ENCODE measurements at regions not wholly inside any gene's neighbourhood (a gene's known extent, or its start where the extent isn't known, plus 50 kb on each side); places are given as distances from the start of the nearest gene placed in this dataset.

GRCh38 chr18:44450226-44450625, 230.5 kb upstream of the SETBP1 start:
- ChIA-PET POLR2A (no interaction called here), CTCF (no interaction called here)
- H3K36me3 Mint-ChIP-seq, result 0 out of 2 replicates have a peak, but pooled peaks cover 5% of the 10 kb centered on the region
- H3K4me1 Mint-ChIP-seq, result no peaks in the 10 kb centered on the region
- no peak overlapping the region for H3K4me3 Mint-ChIP-seq
- DNase-seq (ENCODE audit: low spot score), result no peak
- no peaks in the 10 kb centered on the region; the same call in 1 of the 2 replicates for H3K27me3 Mint-ChIP-seq (ENCODE audit: low read depth)
- H3K27ac Mint-ChIP-seq, result no peak overlapping the region
- TF ChIP-seq HMGXB4 (CRISPR knock-in tag; IDR thresholded peaks at IDR 0.05) (no peak), NR1H2 (CRISPR knock-in tag; IDR thresholded peaks at IDR 0.05) (no peak), ETV6 (CRISPR knock-in tag; IDR thresholded peaks at IDR 0.05) (no peak), E2F4 (CRISPR knock-in tag; IDR thresholded peaks at IDR 0.05; ENCODE audit: borderline replicate concordance, low read depth) (no peak), NR3C1 (CRISPR knock-in tag; conservative IDR thresholded peaks at IDR 0.05; ENCODE audit: low read depth) (no peak), CBFB (CRISPR knock-in tag; IDR thresholded peaks at IDR 0.05; ENCODE audit: low read depth) (no peak), TP53 (CRISPR knock-in tag; IDR thresholded peaks at IDR 0.05) (no peak)
- no peak for ATAC-seq
- 0 out of 2 replicates have a peak, but pooled peaks cover 5% of the 10 kb centered on the region for H3K9me3 Mint-ChIP-seq

GRCh38 chr18:44452346-44452745, 228.3 kb upstream of the SETBP1 start:
- no peak overlapping the region for H3K4me3 Mint-ChIP-seq

GRCh38 chr18:44453505-44453904, 227.2 kb upstream of the SETBP1 start:
- ChIA-PET CTCF (no interaction called here), POLR2A (no interaction called here)
- DNase-seq (ENCODE audit: low spot score), result no peak
- Mint-ChIP-seq H3K4me1 (no peaks in the 10 kb centered on the region), H3K36me3 (no peaks in the 10 kb centered on the region), H3K27ac (no peak overlapping the region), H3K27me3 (ENCODE audit: low read depth) (no peaks in the 10 kb centered on the region; the same call in none of the 2 replicates), H3K4me3 (no peak overlapping the region), H3K9me3 (no peaks in the 10 kb centered on the region)
- no peak for ATAC-seq
- TF ChIP-seq SOX15 (CRISPR knock-in tag; IDR thresholded peaks at IDR 0.05), result no peak
- no peak for TF ChIP-seq OVOL2 (CRISPR knock-in tag; IDR thresholded peaks at IDR 0.05; ENCODE audit: borderline replicate concordance)
- no peak for TF ChIP-seq TCF7 (CRISPR knock-in tag; IDR thresholded peaks at IDR 0.05; ENCODE audit: low read depth)
- TF ChIP-seq E2F4 (CRISPR knock-in tag; IDR thresholded peaks at IDR 0.05; ENCODE audit: borderline replicate concordance, low read depth), result no peak
- TF ChIP-seq KAT7 (CRISPR knock-in tag; IDR thresholded peaks at IDR 0.05; ENCODE audit: borderline replicate concordance), result no peak
- no peak for TF ChIP-seq GTF2I (CRISPR knock-in tag; conservative IDR thresholded peaks at IDR 0.05)
- TF ChIP-seq ETV6 (CRISPR knock-in tag; IDR thresholded peaks at IDR 0.05), result no peak
- no peak for TF ChIP-seq AFF4 (CRISPR knock-in tag; IDR thresholded peaks at IDR 0.05; ENCODE audit: borderline replicate concordance)
- no peak for TF ChIP-seq ZNF671 (CRISPR knock-in tag; IDR thresholded peaks at IDR 0.05)
- TF ChIP-seq ATF3 (CRISPR knock-in tag; conservative IDR thresholded peaks at IDR 0.05), result no peak
- no peak for TF ChIP-seq TP53 (CRISPR knock-in tag; IDR thresholded peaks at IDR 0.05)
- no peak for TF ChIP-seq PRRX2 (CRISPR knock-in tag; IDR thresholded peaks at IDR 0.05)
- no peak for TF ChIP-seq ZNF121 (CRISPR knock-in tag; IDR thresholded peaks at IDR 0.05)
- TF ChIP-seq TEAD4 (CRISPR knock-in tag; IDR thresholded peaks at IDR 0.05), result no peak
- no peak for TF ChIP-seq IRF1 (CRISPR knock-in tag; IDR thresholded peaks at IDR 0.05)
- no peak for TF ChIP-seq CREB1 (CRISPR knock-in tag; IDR thresholded peaks at IDR 0.05)
- no peak for TF ChIP-seq HMGXB4 (CRISPR knock-in tag; IDR thresholded peaks at IDR 0.05)
- no peak for TF ChIP-seq NR2C2 (CRISPR knock-in tag; IDR thresholded peaks at IDR 0.05)

More at GRCh38 chr18:44452346-44452745, 228.3 kb upstream of the SETBP1 start:
- DNase-seq (ENCODE audit: low spot score) (no peak), ATAC-seq (no peak)
- Mint-ChIP-seq H3K4me1 (no peaks in the 10 kb centered on the region), H3K36me3 (no peaks in the 10 kb centered on the region), H3K27me3 (ENCODE audit: low read depth) (no peaks in the 10 kb centered on the region; the same call in 1 of the 2 replicates), H3K27ac (no peak overlapping the region), H3K9me3 (no peaks in the 10 kb centered on the region)
- TF ChIP-seq PRRX2 (CRISPR knock-in tag; IDR thresholded peaks at IDR 0.05) (no peak), SP1 (CRISPR knock-in tag; conservative IDR thresholded peaks at IDR 0.05) (no peak), EMX1 (CRISPR knock-in tag; IDR thresholded peaks at IDR 0.05) (no peak), JUN (CRISPR knock-in tag; IDR thresholded peaks at IDR 0.05) (no peak)
- ChIA-PET CTCF (no interaction called here), POLR2A (interaction anchor here (0.5 kb wide), 1 partner anchor 406 kb away, joined by 5 read pairs; no protein-coding TSS in a partner anchor)
